CD4-positive, alpha-beta T cell (primary cell): ENCODE measurements at regions not wholly inside any gene's neighbourhood (a gene's known extent, or its start where the extent isn't known, plus 50 kb on each side); places are given as distances from the start of the nearest gene placed in this dataset.

Experiments used
- ATAC-seq: fragments of 200-7000 bp; cut with Tn5 transposase; one replicate; pipeline ENCODE4 v1.10.0; 2022; ENCODE audit warnings: mild to moderate bottlenecking; ENCODE audit not compliant: poor library complexity
- CTCF ChIA-PET: fragments of 350-600 bp; sonication (Branson Sonifier 250); formaldehyde crosslinking; loops from one replicate; lab custom pipeline; 2021; ENCODE audit warnings: antibody characterized with exemption, inconsistent platforms; lab: Charles Lee
- POLR2A ChIA-PET: fragments of 350-600 bp; sonication (Branson Sonifier 250); formaldehyde crosslinking; loops from one replicate; lab custom pipeline; 2021; ENCODE audit warnings: antibody characterized with exemption, inconsistent platforms; lab: Charles Lee
- DNase-seq, 14 experiments: peaks; one replicate each; pipeline ENCODE4 v3.0.0-alpha.2; 2013 to 2020; ENCODE audit warnings: mixed read lengths in 2 of 14
- H3K27ac ChIP-seq, 2 donors: one replicate each; pipeline versions ENCODE4 v1.5.1 to v1.7.0; 2013; ENCODE audit warnings: low read length in 2 of 2, low read depth in 1 of 2, mild to moderate bottlenecking in 1 of 2
- H3K27me3 ChIP-seq, 2 experiments: 1 replicate in 1 of 2; 2 replicates in 1 of 2; pipeline versions ENCODE4 v1.6.1 to v1.7.0; 2013; ENCODE audit warnings: low read length in 2 of 2, control low read depth in 1 of 2, mild to moderate bottlenecking in 1 of 2, moderate library complexity in 1 of 2; ENCODE audit not compliant: insufficient read depth in 2 of 2, control insufficient read depth in 1 of 2
- H3K36me3 ChIP-seq: one replicate; pipeline ENCODE4 v1.6.1; 2013; ENCODE audit warnings: low read length, control low read depth; ENCODE audit not compliant: insufficient read depth
- H3K4me1 ChIP-seq: one replicate; pipeline ENCODE4 v1.6.1; 2013; ENCODE audit warnings: low read length, control low read depth; ENCODE audit not compliant: insufficient read depth
- H3K4me3 ChIP-seq: one replicate; pipeline ENCODE4 v1.5.1; 2013; ENCODE audit warnings: mild to moderate bottlenecking, low read length, moderate library complexity
- H3K9me3 ChIP-seq, 2 experiments: 1 replicate in 1 of 2; 2 replicates in 1 of 2; pipeline versions ENCODE4 v1.6.1 to v1.7.0; 2013; ENCODE audit warnings: low read length in 2 of 2, mild to moderate bottlenecking in 2 of 2, control low read depth in 1 of 2, moderate library complexity in 1 of 2; ENCODE audit not compliant: control insufficient read depth in 1 of 2, insufficient read depth in 1 of 2
- H3K27ac Mint-ChIP-seq: one replicate; pipeline ENCODE4 v1.8.0; 2020; ENCODE audit warnings: mixed read lengths
- H3K27me3 Mint-ChIP-seq: one replicate; pipeline ENCODE4 v1.8.0; 2021; ENCODE audit warnings: mixed read lengths
- H3K36me3 Mint-ChIP-seq: one replicate; pipeline ENCODE4 v1.8.0; 2021; ENCODE audit warnings: low read depth, mixed read lengths
- H3K4me1 Mint-ChIP-seq: one replicate; pipeline ENCODE4 v1.8.0; 2021; ENCODE audit warnings: low read depth, mixed read lengths
- H3K4me3 Mint-ChIP-seq: one replicate; pipeline ENCODE4 v1.8.0; 2020; ENCODE audit warnings: mild to moderate bottlenecking, mixed read lengths
- H3K9me3 Mint-ChIP-seq: one replicate; pipeline ENCODE4 v1.8.0; 2020; ENCODE audit warnings: mixed read lengths
- CTCF ChIP-seq: fragments of 200-600 bp; IDR thresholded peaks from one replicate; pipeline ENCODE4 v1.8.0; 2022; ENCODE audit warnings: antibody characterized with exemption, mild to moderate bottlenecking
- intact Hi-C, 2 experiments: fragments of 100-400 bp; cut with DNase I in 1 of 2; cut with micrococcal nuclease in 1 of 2; formaldehyde crosslinking; loops; one replicate each; pipeline versions ENCODE4 v1.15.1 to v1.9.0; 2023 to 2025; cut with DNase I, micrococcal nuclease

GRCh38 chr18:28984731-28985130 is 807.8 kb upstream of the CDH2 start:
- POLR2A ChIA-PET, result no interaction called here
- Mint-ChIP-seq H3K4me3 (no peak overlapping the region), H3K27ac (no peak overlapping the region), H3K4me1 (no peaks in the 10 kb centered on the region), H3K27me3 (no peaks in the 10 kb centered on the region), H3K36me3 (no peaks in the 10 kb centered on the region), H3K9me3 (peaks cover 10% of the 10 kb centered on the region)
- DNase-seq (no peak), ATAC-seq (no peak)
- intact Hi-C loops, result no loop called here
- CTCF ChIA-PET, result no interaction called here
- no peak overlapping the region for H3K4me3 ChIP-seq
- no peaks in the 10 kb centered on the region for H3K9me3 ChIP-seq
- no peaks in the 10 kb centered on the region for H3K36me3 ChIP-seq
- H3K27me3 ChIP-seq, result no peaks in the 10 kb centered on the region
- no peak for TF ChIP-seq CTCF
- no peak overlapping the region for H3K27ac ChIP-seq
- H3K4me1 ChIP-seq, result no peaks in the 10 kb centered on the region

GRCh38 chr18:28974504-28974903 is 797.6 kb upstream of the CDH2 start:
- H3K4me3 ChIP-seq, result no peak overlapping the region
- POLR2A ChIA-PET, result no interaction called here
- intact Hi-C loops, result no loop called here
- no peak overlapping the region for H3K27ac ChIP-seq
- H3K27ac Mint-ChIP-seq, result no peak overlapping the region
- H3K9me3 ChIP-seq, result peaks cover 0 to 10% of the 10 kb centered on the region in 2 experiments
- H3K27me3 ChIP-seq, result no peaks in the 10 kb centered on the region
- peaks cover 10% of the 10 kb centered on the region for H3K9me3 Mint-ChIP-seq
- ATAC-seq (no peak), DNase-seq (no peak)
- H3K4me1 ChIP-seq, result no peaks in the 10 kb centered on the region
- TF ChIP-seq CTCF, result no peak
- no peaks in the 10 kb centered on the region for H3K36me3 ChIP-seq
- no peaks in the 10 kb centered on the region for H3K27me3 Mint-ChIP-seq
- H3K36me3 Mint-ChIP-seq, result no peaks in the 10 kb centered on the region
- CTCF ChIA-PET, result no interaction called here
- no peaks in the 10 kb centered on the region for H3K4me1 Mint-ChIP-seq
- no peak overlapping the region for H3K4me3 Mint-ChIP-seq

- H3K9me3 ChIP-seq, result peaks cover 5 to 13% of the 10 kb centered on the region in 2 experiments
- ATAC-seq, result no peak
- ChIA-PET CTCF (no interaction called here), POLR2A (no interaction called here)
- Mint-ChIP-seq H3K27ac (no peak overlapping the region), H3K9me3 (peaks cover 13% of the 10 kb centered on the region), H3K36me3 (no peaks in the 10 kb centered on the region), H3K4me3 (no peak overlapping the region), H3K4me1 (no peaks in the 10 kb centered on the region), H3K27me3 (no peaks in the 10 kb centered on the region)
- H3K4me3 ChIP-seq, result no peak overlapping the region
- no peaks in the 10 kb centered on the region for H3K36me3 ChIP-seq
- no peak overlapping the region for H3K27ac ChIP-seq
- H3K27me3 ChIP-seq, result no peaks in the 10 kb centered on the region
- DNase-seq, result no peak
- intact Hi-C loops, result no loop called here
- no peak for TF ChIP-seq CTCF
- H3K4me1 ChIP-seq, result no peaks in the 10 kb centered on the region
Measured at GRCh38 chr18:28973324-28973723, 796.4 kb upstream of the CDH2 start.
